Skin of body (tissue), 1 donor: ENCODE measurements at regions not wholly inside any gene's neighbourhood (a gene's known extent, or its start where the extent isn't known, plus 50 kb on each side); places are given as distances from the start of the nearest gene placed in this dataset.
"Not testable (repeated sequence)": the region's sequence is repeated elsewhere in the genome, so short reads cannot be mapped to it uniquely, and the experiment has no call there.

Experiments used
- DNase-seq: peaks from one replicate; lab custom pipeline; 2025; lab: John Stamatoyannopoulos, UW

DNA sequence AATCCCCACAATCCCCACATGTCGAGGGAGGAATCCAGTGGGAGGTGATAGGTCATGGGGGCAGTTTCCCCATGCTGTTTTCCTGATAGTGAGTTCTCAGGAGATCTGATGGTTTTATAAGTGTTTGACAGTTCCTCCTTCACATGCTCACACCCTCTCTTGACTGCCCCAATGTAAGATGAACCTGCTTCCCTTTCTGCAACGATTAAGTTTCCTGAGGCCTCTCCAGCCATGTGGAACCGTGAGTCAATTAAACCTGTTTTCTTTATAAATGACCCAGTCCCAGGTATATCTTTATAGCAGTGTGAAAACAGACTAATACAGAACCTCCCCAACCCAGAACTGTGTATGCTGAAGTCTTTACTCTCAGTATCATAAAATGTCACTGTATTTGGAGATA is 289.5 kb upstream of the MMADHC start:
- DNase-seq = no peak

DNA sequence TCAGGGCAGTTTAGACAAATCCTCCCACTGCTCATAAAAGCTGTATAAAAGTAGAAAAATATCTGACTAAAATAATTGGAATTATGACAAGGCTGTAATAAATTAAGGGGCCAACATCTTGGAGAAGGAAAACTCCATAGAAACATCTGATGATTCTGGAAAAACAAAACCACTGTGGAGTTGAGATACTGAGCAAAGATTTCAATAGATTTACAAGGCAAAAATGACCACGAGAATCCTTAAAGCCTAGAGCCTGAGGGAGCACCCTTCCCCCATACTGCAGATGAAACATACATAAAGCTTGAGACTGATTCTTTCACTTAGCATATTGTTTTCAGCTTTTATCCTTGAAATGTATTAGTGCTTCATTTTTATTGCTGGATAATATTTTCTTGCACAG is 286.4 kb upstream of the MMADHC start:
- no peak for DNase-seq

- DNase-seq = no peak
Measured at GRCh38 chr2:149872638-149873150, 285.1 kb upstream of the MMADHC start.

DNA sequence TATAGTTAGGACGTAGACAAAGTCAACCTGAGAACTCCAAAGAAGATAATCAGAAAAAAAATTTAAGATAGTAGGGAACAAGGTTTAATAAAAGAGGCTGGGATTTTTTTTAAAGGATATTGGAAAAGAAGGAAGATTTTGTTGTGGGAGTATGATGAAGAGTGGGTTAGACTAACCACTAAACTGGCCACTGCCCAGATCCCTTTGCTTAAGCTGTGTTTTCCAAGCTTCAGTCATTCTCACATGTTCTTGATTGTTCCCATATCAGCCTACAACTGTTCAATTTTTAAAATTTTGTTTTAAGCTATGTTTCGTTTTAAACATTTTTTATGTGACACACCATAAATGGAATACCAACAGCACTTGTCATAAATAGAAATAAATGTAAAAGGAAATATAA is 284.5 kb upstream of the MMADHC start:
- no peak for DNase-seq

- no peak for DNase-seq
Measured at GRCh38 chr2:149871091-149871885, 283.7 kb upstream of the MMADHC start.

DNA sequence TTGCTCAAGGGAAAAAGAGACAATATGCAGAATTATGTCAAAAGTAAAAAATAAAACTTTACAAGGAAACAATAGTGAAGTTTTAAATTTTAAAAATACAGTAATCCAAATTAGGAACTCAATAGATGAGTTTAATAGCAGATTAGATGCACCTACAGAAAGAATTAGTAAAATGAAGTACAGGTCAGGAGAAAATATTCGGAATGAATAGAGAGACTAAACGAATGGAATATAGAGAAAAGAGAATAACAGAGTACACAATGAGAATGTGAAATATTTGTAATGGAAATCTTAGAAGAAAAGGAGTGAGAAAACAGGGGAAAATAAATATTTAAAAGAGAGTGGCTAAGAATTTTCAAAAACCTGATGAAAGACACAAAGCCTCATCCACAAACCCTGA is 275.7 kb upstream of the MMADHC start:
- no peak for DNase-seq

DNA sequence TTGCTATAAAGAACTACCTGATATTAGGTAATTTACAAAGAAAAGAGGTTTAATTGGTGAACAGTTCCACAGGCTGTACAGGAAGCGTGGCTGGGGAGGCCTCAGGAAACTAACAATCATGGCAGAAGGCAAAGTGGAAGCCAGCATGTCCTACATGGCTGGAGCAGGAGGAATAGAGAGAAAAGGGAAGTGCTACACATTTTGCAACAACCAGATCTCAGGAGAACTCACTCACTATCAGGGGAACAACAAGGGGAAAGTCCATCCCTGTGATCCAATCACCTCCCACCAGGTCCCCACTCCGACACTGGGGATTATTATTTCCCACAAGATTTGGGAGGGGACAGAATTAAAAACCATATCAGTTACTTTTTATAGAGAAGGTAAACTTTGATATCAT is 273.5 kb upstream of the MMADHC start:
- DNase-seq = no peak

DNA sequence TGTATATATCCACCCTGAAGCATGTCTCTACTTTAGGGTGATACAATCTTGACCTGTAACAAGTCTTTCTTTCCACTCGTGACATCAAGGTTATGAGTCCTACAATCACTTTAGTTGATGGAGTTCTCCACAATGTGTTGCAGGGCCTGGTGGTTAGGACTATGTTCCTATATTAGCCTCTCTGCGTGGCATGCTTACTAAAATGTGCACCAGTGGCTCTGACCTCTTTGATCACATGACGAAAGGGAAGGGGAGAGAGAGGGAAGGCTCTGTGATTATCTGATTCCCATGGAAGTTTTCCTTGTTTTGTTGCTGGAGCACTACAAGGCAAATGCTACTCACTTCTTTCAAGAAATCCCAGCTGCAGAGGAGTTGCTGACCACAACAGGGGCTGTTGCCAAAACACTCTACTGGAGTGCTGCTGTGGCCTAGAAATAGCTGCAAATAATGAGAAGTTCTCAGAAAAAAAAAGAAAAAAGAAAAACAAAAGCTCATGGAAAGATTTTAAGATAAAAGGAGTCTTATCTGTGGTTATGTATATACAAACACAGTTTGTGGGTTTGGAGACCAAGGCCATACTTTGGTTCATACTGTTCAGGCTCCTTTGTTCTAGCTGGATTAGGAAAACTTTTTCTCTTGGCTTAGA is 272.8 kb upstream of the MMADHC start:
- DNase-seq = peak; percentile 34

DNA sequence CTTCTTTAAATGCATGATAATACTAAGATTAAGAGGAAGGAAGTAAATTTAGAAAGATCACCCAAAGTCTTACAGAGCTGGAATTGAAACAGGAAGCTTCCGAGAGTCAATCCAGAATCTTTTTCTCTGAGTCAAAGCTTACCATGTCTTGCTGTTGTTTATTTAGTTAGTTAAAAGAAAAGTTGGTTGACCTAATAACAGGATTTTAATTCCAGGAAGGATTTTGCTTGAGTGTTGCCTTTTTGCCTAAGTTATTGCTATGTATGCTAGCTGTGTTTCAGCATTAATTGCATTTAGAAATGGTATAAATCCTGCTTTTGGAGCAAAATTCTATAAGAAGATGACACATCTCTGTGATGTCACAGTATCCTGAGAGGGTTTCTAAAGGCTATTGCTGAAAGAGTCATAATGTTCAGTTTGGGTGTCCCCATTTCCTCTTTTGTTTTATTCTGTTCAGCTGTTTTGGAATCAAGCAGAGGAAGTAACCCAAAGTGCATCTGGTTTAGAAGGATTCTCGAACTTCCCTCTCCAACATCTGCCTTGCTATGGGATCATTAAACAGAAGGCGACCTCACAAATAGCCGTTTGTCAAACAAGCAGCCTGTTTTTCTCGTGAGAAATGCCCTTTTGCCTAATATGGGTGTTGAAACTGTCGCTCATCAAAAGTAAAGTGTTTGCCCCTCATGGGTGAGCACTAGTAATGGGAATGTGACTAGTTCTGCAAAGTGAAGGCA is 271.5 kb upstream of the MMADHC start:
- DNase-seq = peak; percentile 79

DNA sequence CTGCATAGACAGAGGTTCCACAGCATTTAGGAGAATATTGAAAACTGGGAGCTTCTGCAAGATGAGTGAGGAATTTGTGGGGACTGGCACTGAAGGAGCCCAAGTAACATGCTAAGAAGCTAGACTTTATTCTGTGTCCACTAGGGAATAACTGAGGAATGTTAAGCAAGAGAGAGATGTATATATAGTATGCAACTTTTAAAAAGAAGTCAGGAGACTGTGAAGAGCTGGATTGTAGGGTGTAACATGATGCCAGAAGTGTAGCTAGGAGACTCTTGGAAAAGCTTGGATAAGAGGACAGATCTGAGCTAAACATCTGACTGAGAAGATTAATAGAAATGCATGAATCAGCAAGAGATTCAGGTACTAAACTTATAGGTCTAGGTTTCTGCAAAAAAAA is 270.6 kb upstream of the MMADHC start:
- DNase-seq = no peak

- no peak for DNase-seq
Measured at GRCh38 chr2:149857344-149857743, 269.8 kb upstream of the MMADHC start.

GRCh38 chr2:149855859-149856258 is 268.3 kb upstream of the MMADHC start:
- DNase-seq = not testable (repeated sequence)

- no peak for DNase-seq
Measured at GRCh38 chr2:149849591-149849990, 262.0 kb upstream of the MMADHC start.

DNA sequence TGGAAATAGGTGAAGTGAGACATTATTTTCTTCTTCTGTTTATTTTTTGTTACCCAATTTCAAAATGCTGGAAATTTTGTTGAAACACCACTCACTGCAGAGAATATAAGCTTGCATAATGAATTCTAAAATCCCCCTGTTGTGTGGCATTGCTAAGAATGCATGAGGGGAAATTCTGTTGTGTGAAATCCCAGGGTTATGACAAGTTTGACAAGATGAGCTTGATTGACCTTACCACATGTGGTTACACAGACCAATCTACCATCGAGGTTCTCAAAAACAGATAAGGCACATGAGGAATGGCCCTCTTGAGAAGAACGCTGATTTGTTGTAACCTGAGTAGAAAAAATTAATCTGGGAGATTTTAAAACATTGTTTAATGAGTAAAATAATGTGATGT is 261.6 kb upstream of the MMADHC start:
- no peak for DNase-seq

GRCh38 chr2:149841396-149841795 is 253.8 kb upstream of the MMADHC start:
- no peak for DNase-seq

DNA sequence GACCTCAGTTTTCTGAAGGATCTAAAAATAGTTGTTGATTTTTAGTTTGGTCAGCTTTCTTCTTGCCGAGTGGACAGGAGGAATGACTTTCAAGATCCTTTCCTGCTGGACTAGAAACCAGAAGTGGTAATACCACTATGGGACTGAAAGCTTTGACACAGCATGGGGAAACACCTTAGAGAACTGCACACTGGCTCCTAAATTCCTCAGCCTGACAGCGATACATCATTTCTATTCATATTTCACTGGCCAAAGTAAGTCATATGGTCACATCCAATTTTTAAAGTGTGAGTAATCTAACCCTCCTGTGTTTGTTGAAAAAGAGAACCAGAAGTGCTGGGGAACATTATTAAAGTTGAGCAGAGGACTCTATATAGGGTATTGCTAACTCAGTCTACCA is 244.7 kb upstream of the MMADHC start:
- no peak for DNase-seq

DNA sequence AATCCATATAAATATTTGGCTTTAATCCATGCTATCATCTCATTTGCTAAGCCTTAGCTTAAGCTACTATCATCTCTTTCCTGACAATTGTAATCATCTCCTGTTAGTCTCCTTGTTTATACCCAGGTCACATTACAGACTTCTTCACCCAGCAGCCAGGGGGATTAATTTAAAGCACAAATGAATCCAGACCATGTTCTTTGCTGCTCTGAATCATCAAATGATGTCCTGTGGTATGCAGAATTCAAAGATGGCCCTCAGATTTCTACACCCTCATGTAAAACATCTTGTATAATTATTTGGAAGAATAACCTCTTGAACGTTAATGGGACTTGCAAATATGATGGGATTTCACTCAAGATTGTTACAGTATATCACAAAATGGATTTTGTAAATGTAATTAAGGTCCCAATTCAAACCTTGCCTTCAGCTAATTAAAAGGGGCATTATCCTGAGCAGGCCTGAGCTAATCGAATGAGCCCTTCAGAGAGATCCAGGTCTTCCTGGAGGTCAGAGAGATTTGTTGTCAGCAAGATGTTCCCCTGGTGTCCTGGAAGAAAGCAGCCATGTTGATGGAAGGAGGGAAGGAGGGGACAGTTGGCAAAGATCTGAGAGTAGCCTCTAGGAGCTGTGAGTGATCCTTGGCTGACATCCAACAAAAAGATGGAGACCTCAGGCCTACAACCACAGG is 241.1 kb upstream of the MMADHC start:
- no peak for DNase-seq

- no peak for DNase-seq
Measured at GRCh38 chr2:149827585-149828126, 240.1 kb upstream of the MMADHC start.

- peak; percentile 12 for DNase-seq
Measured at GRCh38 chr2:149826471-149827125, 239.0 kb upstream of the MMADHC start.

- DNase-seq = no peak
Measured at GRCh38 chr2:149825473-149825872, 237.9 kb upstream of the MMADHC start.

DNA sequence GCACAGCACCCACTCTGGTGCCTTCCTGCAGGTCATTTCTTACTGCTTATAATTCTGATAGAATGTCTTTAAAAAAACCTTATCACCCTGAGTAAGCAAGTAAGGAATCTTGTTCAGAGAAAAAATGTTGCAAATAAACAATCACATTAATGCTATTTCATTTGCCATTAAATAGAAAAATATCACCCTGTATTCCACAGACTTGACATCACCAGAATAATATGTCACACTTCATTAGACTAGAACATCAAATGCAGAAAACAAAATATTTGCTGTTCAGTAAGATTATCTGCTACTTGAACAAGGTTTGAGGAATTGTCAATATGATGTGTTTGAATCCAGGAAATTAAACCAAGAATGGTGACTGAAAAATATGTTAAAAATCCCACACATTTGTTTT is 236.6 kb upstream of the MMADHC start:
- DNase-seq = no peak
